Mesothelial cell of epicardium (in vitro differentiated cells): ENCODE measurements at regions not wholly inside any gene's neighbourhood (a gene's known extent, or its start where the extent isn't known, plus 50 kb on each side); places are given as distances from the start of the nearest gene placed in this dataset.
A peak's percentile ranks its signal among the peaks of the same experiment; 100 is the strongest.

Source experiments
- DNase-seq, 2 experiments: peaks; one replicate each; pipeline ENCODE4 v3.0.0; 2021; ENCODE audit warnings: low spot score in 2 of 2; ENCODE audit not compliant: unreplicated experiment in 2 of 2
- H3K27ac Mint-ChIP-seq: 2 replicates; pipeline ENCODE4 v1.8.0; 2021; ENCODE audit warnings: mixed read lengths
- H3K27me3 Mint-ChIP-seq: 2 replicates; pipeline ENCODE4 v1.8.0; 2021; ENCODE audit warnings: low read depth, mixed read lengths
- H3K36me3 Mint-ChIP-seq: 2 replicates; pipeline ENCODE4 v1.8.0; 2021; ENCODE audit warnings: mixed read lengths
- H3K4me1 Mint-ChIP-seq: 2 replicates; pipeline ENCODE4 v1.8.0; 2021; ENCODE audit warnings: mixed read lengths
- H3K4me3 Mint-ChIP-seq: 2 replicates; pipeline ENCODE4 v1.8.0; 2021; ENCODE audit warnings: mild to moderate bottlenecking, moderate library complexity, mixed read lengths
- H3K9me3 Mint-ChIP-seq: 2 replicates; pipeline ENCODE4 v1.8.0; 2021; ENCODE audit warnings: mixed read lengths
- CTCF ChIP-seq: fragments of 200-600 bp; sonication (generic); IDR thresholded peaks from one replicate; pipeline ENCODE4 v1.5.0; 2021; ENCODE audit warnings: antibody characterized with exemption; ENCODE audit not compliant: unreplicated experiment

DNA sequence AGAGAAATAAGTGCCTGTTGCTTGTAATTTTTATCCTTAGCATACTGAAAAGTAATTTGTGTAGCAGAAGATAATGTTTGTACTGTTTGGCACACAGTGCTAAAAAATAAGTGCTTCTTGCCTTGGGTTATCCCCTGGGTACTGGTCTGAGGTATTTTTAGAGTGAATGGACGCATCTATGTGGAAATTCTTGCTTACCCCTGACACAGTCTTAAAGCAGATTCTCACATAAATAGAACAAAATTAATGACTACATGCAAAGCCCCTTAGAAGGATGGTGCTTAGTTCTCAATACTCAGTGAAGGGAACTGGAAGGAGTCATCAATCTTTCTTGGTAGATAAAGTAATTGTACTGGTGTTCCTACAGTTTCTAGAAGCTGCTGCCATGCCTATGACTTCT is 548.6 kb downstream of the ARL4A start:
- H3K4me1 Mint-ChIP-seq = peaks cover 7% of the 10 kb centered on the region
- no peaks in the 10 kb centered on the region for H3K9me3 Mint-ChIP-seq
- no peak for DNase-seq
- no peaks in the 10 kb centered on the region for H3K27me3 Mint-ChIP-seq
- no peaks in the 10 kb centered on the region for H3K36me3 Mint-ChIP-seq
- peak overlapping the region; percentile 50 for H3K27ac Mint-ChIP-seq
- no peak for TF ChIP-seq CTCF
- no peak overlapping the region for H3K4me3 Mint-ChIP-seq

DNA sequence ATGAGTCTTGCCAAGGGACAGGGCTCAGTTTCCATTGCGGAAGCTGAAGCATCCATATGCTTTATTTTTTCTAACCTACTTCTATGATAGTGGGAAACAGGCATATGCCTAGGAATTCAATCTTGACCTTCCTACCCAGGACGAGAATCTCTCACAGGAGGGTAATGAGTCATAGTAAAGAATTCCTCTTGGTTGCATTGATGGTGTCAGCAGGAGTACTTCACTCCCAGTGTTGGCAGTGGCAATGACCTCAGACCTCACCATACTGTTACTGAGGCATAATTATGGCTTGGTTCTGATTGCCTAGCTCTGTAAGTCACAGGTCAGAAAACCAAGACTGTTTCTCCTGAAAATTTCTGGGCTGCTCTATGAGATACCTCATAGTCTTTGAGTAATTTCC is 552.9 kb downstream of the ARL4A start:
- no peak overlapping the region for H3K27ac Mint-ChIP-seq
- TF ChIP-seq CTCF = no peak
- no peak overlapping the region for H3K4me3 Mint-ChIP-seq
- H3K9me3 Mint-ChIP-seq = peaks cover 4% of the 10 kb centered on the region
- peaks cover 7% of the 10 kb centered on the region for H3K4me1 Mint-ChIP-seq
- no peaks in the 10 kb centered on the region for H3K27me3 Mint-ChIP-seq
- H3K36me3 Mint-ChIP-seq = no peaks in the 10 kb centered on the region
- no peak for DNase-seq

- TF ChIP-seq CTCF = no peak
- no peak overlapping the region for H3K4me3 Mint-ChIP-seq
- peaks cover under 1% of the 10 kb centered on the region for H3K4me1 Mint-ChIP-seq
- no peaks in the 10 kb centered on the region for H3K27me3 Mint-ChIP-seq
- DNase-seq = no peak
- H3K9me3 Mint-ChIP-seq = peaks cover 4% of the 10 kb centered on the region
- H3K36me3 Mint-ChIP-seq = no peaks in the 10 kb centered on the region
- H3K27ac Mint-ChIP-seq = no peak overlapping the region
These were observed 554.0 kb downstream of the ARL4A start for GRCh38 chr7:13241416-13241815.

GRCh38 chr7:13257661-13258060 is 570.2 kb downstream of the ARL4A start:
- H3K27me3 Mint-ChIP-seq = no peaks in the 10 kb centered on the region
- no peak for TF ChIP-seq CTCF
- H3K4me3 Mint-ChIP-seq = no peak overlapping the region
- peaks cover 13% of the 10 kb centered on the region for H3K4me1 Mint-ChIP-seq
- H3K36me3 Mint-ChIP-seq = no peaks in the 10 kb centered on the region
- no peak for DNase-seq
- no peak overlapping the region for H3K27ac Mint-ChIP-seq
- peaks cover 4% of the 10 kb centered on the region for H3K9me3 Mint-ChIP-seq

GRCh38 chr7:13258386-13258785 is 571.0 kb downstream of the ARL4A start:
- DNase-seq = no peak
- H3K4me3 Mint-ChIP-seq = no peak overlapping the region
- H3K4me1 Mint-ChIP-seq = peaks cover 16% of the 10 kb centered on the region
- no peaks in the 10 kb centered on the region for H3K36me3 Mint-ChIP-seq
- no peak overlapping the region for H3K27ac Mint-ChIP-seq
- no peaks in the 10 kb centered on the region for H3K27me3 Mint-ChIP-seq
- peaks cover 4% of the 10 kb centered on the region for H3K9me3 Mint-ChIP-seq
- TF ChIP-seq CTCF = no peak

DNA sequence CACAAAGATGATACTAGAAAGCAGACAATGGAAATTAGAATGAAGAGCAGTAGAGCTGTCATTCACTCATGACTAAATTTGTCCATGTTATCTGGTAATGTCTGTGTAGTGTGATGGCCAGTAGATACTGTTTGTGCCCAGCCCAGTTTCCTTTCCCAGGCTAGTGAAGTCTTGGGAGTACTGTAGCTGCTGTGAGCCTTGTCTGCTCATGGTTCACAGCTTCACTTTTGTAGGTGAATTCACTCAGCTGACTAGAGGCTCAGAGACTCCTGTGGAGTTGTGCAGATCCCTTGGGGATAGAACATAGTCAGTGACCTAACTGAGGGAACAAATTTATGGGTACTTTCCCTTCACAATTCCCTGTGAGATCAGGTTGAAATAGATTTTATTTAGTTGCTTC is 572.5 kb downstream of the ARL4A start:
- H3K27ac Mint-ChIP-seq = no peak overlapping the region
- H3K36me3 Mint-ChIP-seq = no peaks in the 10 kb centered on the region
- H3K27me3 Mint-ChIP-seq = no peaks in the 10 kb centered on the region
- no peak for TF ChIP-seq CTCF
- no peaks in the 10 kb centered on the region for H3K9me3 Mint-ChIP-seq
- no peak overlapping the region for H3K4me3 Mint-ChIP-seq
- peaks cover 16% of the 10 kb centered on the region for H3K4me1 Mint-ChIP-seq
- no peak for DNase-seq
